ENCODE measurements at regions not wholly inside any gene's neighbourhood (a gene's known extent, or its start where the extent isn't known, plus 50 kb on each side); places are given as distances from the start of the nearest gene placed in this dataset.
A peak's percentile ranks its signal among the peaks of the same experiment; 100 is the strongest.
"Not testable (repeated sequence)": the region's sequence is repeated elsewhere in the genome, so short reads cannot be mapped to it uniquely, and the experiment has no call there.

GRCh38 chr11:91312541-91312940, 912.1 kb upstream of the FAT3 start:
- no peak for DNase-seq (ENCODE audit: low spot score)

- DNase-seq (ENCODE audit: low spot score) = no peak
Observed at GRCh38 chr11:91310085-91310484, 914.5 kb upstream of the FAT3 start.

GRCh38 chr11:91308069-91308468, 916.5 kb upstream of the FAT3 start:
- DNase-seq (ENCODE audit: low spot score) = no peak

- no peak for DNase-seq (ENCODE audit: low spot score)
Observed at GRCh38 chr11:91305402-91305801, 919.2 kb upstream of the FAT3 start.

- no peak for DNase-seq (ENCODE audit: low spot score)
Observed at GRCh38 chr11:91303749-91304148, 920.9 kb upstream of the FAT3 start.

- no peak for DNase-seq (ENCODE audit: low spot score)
Observed at GRCh38 chr11:91299980-91300379, 924.6 kb upstream of the FAT3 start.

- DNase-seq (ENCODE audit: low spot score) = no peak
Observed at GRCh38 chr11:91296629-91297028, 928.0 kb upstream of the FAT3 start.

- no peak for DNase-seq (ENCODE audit: low spot score)
Observed at GRCh38 chr11:91295591-91295990, 929.0 kb upstream of the FAT3 start.

GRCh38 chr11:91293119-91293518, 931.5 kb upstream of the FAT3 start:
- no peak for DNase-seq (ENCODE audit: low spot score)

- no peak for DNase-seq (ENCODE audit: low spot score)
Observed at GRCh38 chr11:91272089-91272488, 952.5 kb upstream of the FAT3 start.

GRCh38 chr11:91268512-91269295, 955.9 kb upstream of the FAT3 start:
- not testable (repeated sequence) for DNase-seq (ENCODE audit: low spot score)

- DNase-seq (ENCODE audit: low spot score) = no peak
Observed at GRCh38 chr11:91265946-91266345, 958.7 kb upstream of the FAT3 start.

GRCh38 chr11:91264481-91264880, 960.1 kb upstream of the FAT3 start:
- DNase-seq (ENCODE audit: low spot score) = no peak

GRCh38 chr11:91263496-91264365, 960.9 kb upstream of the FAT3 start:
- DNase-seq (ENCODE audit: low spot score) = no peak

GRCh38 chr11:91261513-91261912, 963.1 kb upstream of the FAT3 start:
- DNase-seq (ENCODE audit: low spot score) = no peak

- DNase-seq (ENCODE audit: low spot score) = no peak
Observed at GRCh38 chr11:91258876-91259275, 965.7 kb upstream of the FAT3 start.

GRCh38 chr11:91257667-91258066, 967.0 kb upstream of the FAT3 start:
- no peak for DNase-seq (ENCODE audit: low spot score)

GRCh38 chr11:91248199-91248807, 976.3 kb upstream of the FAT3 start:
- DNase-seq (ENCODE audit: low spot score) = peak; percentile 28

- DNase-seq (ENCODE audit: low spot score) = no peak
Observed at GRCh38 chr11:91247009-91247735, 977.4 kb upstream of the FAT3 start.

GRCh38 chr11:91244912-91245311, 979.7 kb upstream of the FAT3 start:
- no peak for DNase-seq (ENCODE audit: low spot score)

- DNase-seq (ENCODE audit: low spot score) = no peak
Observed at GRCh38 chr11:91243630-91244029, 981.0 kb upstream of the FAT3 start.

GRCh38 chr11:91243051-91243450, 981.6 kb upstream of the FAT3 start:
- no peak for DNase-seq (ENCODE audit: low spot score)

Measured in LoVo (cell line).